Effector memory CD4-positive, alpha-beta T cell (primary cell): ENCODE measurements at regions not wholly inside any gene's neighbourhood (a gene's known extent, or its start where the extent isn't known, plus 50 kb on each side); places are given as distances from the start of the nearest gene placed in this dataset.

ENCODE experiments used
- DNase-seq, 3 donors: peaks; one replicate each; pipeline ENCODE4 v3.0.0-alpha.2; 2020
- H3K27ac ChIP-seq: 2 replicates; pipeline ENCODE4 v1.7.0; 2013; ENCODE audit warnings: mild to moderate bottlenecking, low read length, moderate library complexity; ENCODE audit not compliant: insufficient read depth, poor library complexity, severe bottlenecking
- H3K27me3 ChIP-seq: replicated peaks from 2 replicates; pipeline ENCODE4 v1.7.0; 2013; ENCODE audit warnings: mild to moderate bottlenecking, low read length; ENCODE audit not compliant: insufficient read depth, control insufficient read depth, poor library complexity, severe bottlenecking
- H3K36me3 ChIP-seq: 2 replicates; pipeline ENCODE4 v1.7.0; 2013; ENCODE audit warnings: mild to moderate bottlenecking, low read length, moderate library complexity; ENCODE audit not compliant: control insufficient read depth, insufficient read depth
- H3K4me1 ChIP-seq: 2 replicates; pipeline ENCODE4 v1.7.0; 2013; ENCODE audit warnings: low read length, mild to moderate bottlenecking; ENCODE audit not compliant: control insufficient read depth, insufficient read depth, poor library complexity, severe bottlenecking
- H3K4me3 ChIP-seq: 2 replicates; pipeline ENCODE4 v1.7.0; 2013; ENCODE audit warnings: low read length, low read depth, mild to moderate bottlenecking; ENCODE audit not compliant: insufficient read depth, poor library complexity, severe bottlenecking
- H3K9me3 ChIP-seq: 2 replicates; pipeline ENCODE4 v1.7.0; 2013; ENCODE audit warnings: mild to moderate bottlenecking, low read length, moderate library complexity; ENCODE audit not compliant: control insufficient read depth

- DNase-seq: no peak
Observed at GRCh38 chr2:147385600-147385999, 459.2 kb upstream of the ACVR2A start.

GRCh38 chr2:147384659-147385058 is 460.2 kb upstream of the ACVR2A start:
- Histone ChIP-seq H3K27ac (no peak overlapping the region), H3K9me3 (no peaks in the 10 kb centered on the region), H3K36me3 (no peaks in the 10 kb centered on the region), H3K4me3 (no peak overlapping the region), H3K27me3 (no peaks in the 10 kb centered on the region), H3K4me1 (no peaks in the 10 kb centered on the region)
- DNase-seq: no peak

More at GRCh38 chr2:147385600-147385999, 459.2 kb upstream of the ACVR2A start:
- Histone ChIP-seq H3K4me1 (no peaks in the 10 kb centered on the region), H3K4me3 (no peak overlapping the region), H3K27ac (no peak overlapping the region), H3K36me3 (no peaks in the 10 kb centered on the region), H3K9me3 (no peaks in the 10 kb centered on the region), H3K27me3 (no peaks in the 10 kb centered on the region)

GRCh38 chr2:147382322-147382948 is 462.4 kb upstream of the ACVR2A start:
- Histone ChIP-seq H3K4me1 (no peaks in the 10 kb centered on the region), H3K4me3 (no peak overlapping the region), H3K27ac (no peak overlapping the region), H3K36me3 (no peaks in the 10 kb centered on the region), H3K27me3 (no peaks in the 10 kb centered on the region), H3K9me3 (no peaks in the 10 kb centered on the region)
- no peak for DNase-seq

GRCh38 chr2:147378403-147378802 is 466.4 kb upstream of the ACVR2A start:
- no peak for DNase-seq
- Histone ChIP-seq H3K9me3 (no peaks in the 10 kb centered on the region), H3K36me3 (no peaks in the 10 kb centered on the region), H3K27ac (no peak overlapping the region), H3K27me3 (no peaks in the 10 kb centered on the region), H3K4me3 (no peak overlapping the region), H3K4me1 (peaks cover 2% of the 10 kb centered on the region)

GRCh38 chr2:147375073-147375472 is 469.8 kb upstream of the ACVR2A start:
- no peak for DNase-seq
- no peak overlapping the region for H3K27ac ChIP-seq
- no peaks in the 10 kb centered on the region for H3K9me3 ChIP-seq
- no peaks in the 10 kb centered on the region for H3K27me3 ChIP-seq
- no peaks in the 10 kb centered on the region for H3K36me3 ChIP-seq
- H3K4me1 ChIP-seq: peaks cover 2% of the 10 kb centered on the region
- no peak overlapping the region for H3K4me3 ChIP-seq

GRCh38 chr2:147374423-147374811 is 470.4 kb upstream of the ACVR2A start:
- no peak for DNase-seq

GRCh38 chr2:147373800-147374422 is 470.9 kb upstream of the ACVR2A start:
- Histone ChIP-seq H3K27me3 (no peaks in the 10 kb centered on the region), H3K9me3 (no peaks in the 10 kb centered on the region), H3K36me3 (no peaks in the 10 kb centered on the region), H3K4me3 (no peak overlapping the region), H3K4me1 (peaks cover 2% of the 10 kb centered on the region), H3K27ac (no peak overlapping the region)
- DNase-seq: no peak

More at GRCh38 chr2:147374423-147374811, 470.4 kb upstream of the ACVR2A start:
- Histone ChIP-seq H3K4me1 (peaks cover 2% of the 10 kb centered on the region), H3K27me3 (no peaks in the 10 kb centered on the region), H3K27ac (no peak overlapping the region), H3K36me3 (no peaks in the 10 kb centered on the region), H3K9me3 (no peaks in the 10 kb centered on the region), H3K4me3 (no peak overlapping the region)

GRCh38 chr2:147368306-147368705 is 476.5 kb upstream of the ACVR2A start:
- H3K27me3 ChIP-seq: no peaks in the 10 kb centered on the region

GRCh38 chr2:147366279-147366678 is 478.6 kb upstream of the ACVR2A start:
- no peaks in the 10 kb centered on the region for H3K36me3 ChIP-seq
- DNase-seq: no peak
- H3K27me3 ChIP-seq: no peaks in the 10 kb centered on the region
- H3K27ac ChIP-seq: no peak overlapping the region
- H3K9me3 ChIP-seq: no peaks in the 10 kb centered on the region
- H3K4me1 ChIP-seq: no peaks in the 10 kb centered on the region
- no peak overlapping the region for H3K4me3 ChIP-seq

More at GRCh38 chr2:147368306-147368705, 476.5 kb upstream of the ACVR2A start:
- Histone ChIP-seq H3K36me3 (no peaks in the 10 kb centered on the region), H3K4me1 (no peaks in the 10 kb centered on the region), H3K27ac (no peak overlapping the region), H3K9me3 (no peaks in the 10 kb centered on the region), H3K4me3 (no peak overlapping the region)
- no peak for DNase-seq

- H3K4me1 ChIP-seq: no peaks in the 10 kb centered on the region
- DNase-seq: no peak
- no peaks in the 10 kb centered on the region for H3K9me3 ChIP-seq
- H3K27me3 ChIP-seq: no peaks in the 10 kb centered on the region
- H3K27ac ChIP-seq: no peak overlapping the region
- no peaks in the 10 kb centered on the region for H3K36me3 ChIP-seq
- no peak overlapping the region for H3K4me3 ChIP-seq
Observed at GRCh38 chr2:147365622-147366021, 479.2 kb upstream of the ACVR2A start.
